HCT116 (cell line): ENCODE measurements at regions not wholly inside any gene's neighbourhood (a gene's known extent, or its start where the extent isn't known, plus 50 kb on each side); places are given as distances from the start of the nearest gene placed in this dataset.

Experiments used
- CBX3 ChIP-seq: IDR thresholded peaks from 2 replicates; pipeline ENCODE4 v1.6.1; 2012; ENCODE audit warnings: low read depth
- CEBPB ChIP-seq: IDR thresholded peaks from 2 replicates; pipeline ENCODE4 v1.6.1; 2012; ENCODE audit warnings: low read depth
- CTCF ChIP-seq, 3 experiments: fragments of 200-600 bp in 1 of 3; sonication (generic) in 1 of 3; IDR thresholded peaks in 2 of 3; conservative IDR thresholded peaks in 1 of 3; 2 replicates each; pipeline ENCODE4 v1.5.1; 2012 to 2017; ENCODE audit warnings: low read depth in 2 of 3, low read length in 2 of 3, antibody characterized with exemption in 1 of 3, borderline replicate concordance in 1 of 3, control low read depth in 1 of 3, mild to moderate bottlenecking in 1 of 3, mixed read lengths in 1 of 3, mixed run types in 1 of 3, moderate library complexity in 1 of 3; ENCODE audit not compliant: insufficient read depth in 1 of 3
- EGR1 ChIP-seq: IDR thresholded peaks from 2 replicates; pipeline ENCODE4 v1.6.1; 2012; ENCODE audit warnings: low read depth
- EZH2 ChIP-seq: fragments of 200-600 bp; sonication (generic); IDR thresholded peaks from 2 replicates; pipeline ENCODE4 v1.6.1; 2017; ENCODE audit warnings: antibody characterized with exemption, mixed run types
- EZH2phosphoT487 ChIP-seq: fragments of 200-600 bp; IDR thresholded peaks from 2 replicates; pipeline ENCODE4 v1.6.1; 2018; ENCODE audit warnings: antibody characterized with exemption, borderline replicate concordance
- JUND ChIP-seq: IDR thresholded peaks from 2 replicates; pipeline ENCODE4 v1.6.1; 2012
- MAX ChIP-seq: IDR thresholded peaks from 2 replicates; pipeline ENCODE4 v1.6.1; 2012
- POLR2A ChIP-seq: IDR thresholded peaks from 2 replicates; pipeline ENCODE4 v1.7.0; 2011; ENCODE audit warnings: borderline replicate concordance; ENCODE audit not compliant: insufficient read depth, insufficient read length; ENCODE audit errors: extremely low read depth
- POLR2AphosphoS5 ChIP-seq: IDR thresholded peaks from 2 replicates; pipeline ENCODE4 v1.6.1; 2011; ENCODE audit warnings: mild to moderate bottlenecking, low read depth, low read length, moderate library complexity
- REST ChIP-seq: IDR thresholded peaks from 2 replicates; pipeline ENCODE4 v1.6.1; 2012; ENCODE audit warnings: low read depth
- SP1 ChIP-seq: IDR thresholded peaks from 2 replicates; pipeline ENCODE4 v1.6.1; 2012; ENCODE audit warnings: low read depth
- YY1 ChIP-seq: IDR thresholded peaks from 2 replicates; pipeline ENCODE4 v1.6.1; 2011; ENCODE audit warnings: low read length, low read depth, moderate library complexity, mild to moderate bottlenecking; ENCODE audit not compliant: insufficient replicate concordance; ENCODE audit errors: extremely low read depth
- ZNF274 ChIP-seq: fragments of 200-500 bp; sonication (Bioruptor generic); IDR thresholded peaks from 2 replicates; pipeline ENCODE4 v1.6.1; 2014; ENCODE audit warnings: mild to moderate bottlenecking, low read depth, low read length, inconsistent platforms

GRCh38 chr14:43438056-43438455 lies 1069.0 kb downstream of the FSCB start:
- TF ChIP-seq CTCF (IDR thresholded peaks at IDR 0.05 in 2 of 3, conservative IDR thresholded peaks at IDR 0.05 in 1 of 3; ENCODE audit: borderline replicate concordance in 1 of 3, insufficient read depth in 1 of 3, low read depth in 2 of 3, low read length in 2 of 3): no peak
- no peak for TF ChIP-seq CBX3
- no peak for TF ChIP-seq EZH2phosphoT487
- no peak for TF ChIP-seq POLR2A
- TF ChIP-seq JUND: no peak
- TF ChIP-seq EZH2: no peak
- TF ChIP-seq ZNF274: no peak
- TF ChIP-seq REST: no peak
- TF ChIP-seq MAX: no peak
- TF ChIP-seq POLR2AphosphoS5: no peak
- TF ChIP-seq YY1: no peak
- no peak for TF ChIP-seq SP1
- TF ChIP-seq EGR1: no peak
- no peak for TF ChIP-seq CEBPB
